ENCODE measurements at regions not wholly inside any gene's neighbourhood (a gene's known extent, or its start where the extent isn't known, plus 50 kb on each side); places are given as distances from the start of the nearest gene placed in this dataset.

- Histone ChIP-seq H3K4me1 (ENCODE audit: insufficient read depth, low read length, poor library complexity, severe bottlenecking) (no peaks in the 10 kb centered on the region), H3K27ac (ENCODE audit: low read depth, low read length, poor library complexity, severe bottlenecking) (no peak overlapping the region), H3K27me3 (replicated peaks; ENCODE audit: insufficient read depth, low read depth, low read length, poor library complexity) (no peaks in the 10 kb centered on the region), H3K4me3 (ENCODE audit: low read depth, low read length, poor library complexity, severe bottlenecking) (no peak overlapping the region), H3K36me3 (ENCODE audit: insufficient read depth, low read length, poor library complexity, severe bottlenecking) (no peaks in the 10 kb centered on the region), H3K9me3 (ENCODE audit: low read depth, low read length, poor library complexity, severe bottlenecking) (no peaks in the 10 kb centered on the region)
- POLR2A ChIA-PET (ENCODE audit: low non-redundant PET) = no interaction called here
- TF ChIP-seq EZH2 (IDR thresholded peaks at IDR 0.05; ENCODE audit: borderline replicate concordance, low read depth, low read length, poor library complexity, severe bottlenecking) (no peak), CTCF (conservative IDR thresholded peaks at IDR 0.05; ENCODE audit: low read depth, low read length) (no peak)
- intact Hi-C loops (cut with micrococcal nuclease; ENCODE audit: unreplicated experiment) = no loop called here
- DNase-seq (ENCODE audit: low spot score) = no peak
- BruUV-seq (replicated peaks) = no TSS peak
- CTCF ChIA-PET = no interaction called here
Observed at GRCh38 chr6:91500689-91501303, 913.9 kb upstream of the MAP3K7 start.

GRCh38 chr6:91498576-91498975 lies 911.7 kb upstream of the MAP3K7 start:
- ChIA-PET CTCF (no interaction called here), POLR2A (ENCODE audit: low non-redundant PET) (no interaction called here)
- Histone ChIP-seq H3K4me3 (ENCODE audit: low read depth, low read length, poor library complexity, severe bottlenecking) (no peak overlapping the region), H3K27me3 (replicated peaks; ENCODE audit: insufficient read depth, low read depth, low read length, poor library complexity) (no peaks in the 10 kb centered on the region), H3K27ac (ENCODE audit: low read depth, low read length, poor library complexity, severe bottlenecking) (no peak overlapping the region), H3K9me3 (ENCODE audit: low read depth, low read length, poor library complexity, severe bottlenecking) (no peaks in the 10 kb centered on the region), H3K4me1 (ENCODE audit: insufficient read depth, low read length, poor library complexity, severe bottlenecking) (no peaks in the 10 kb centered on the region), H3K36me3 (ENCODE audit: insufficient read depth, low read length, poor library complexity, severe bottlenecking) (no peaks in the 10 kb centered on the region)
- no peak for TF ChIP-seq EZH2 (IDR thresholded peaks at IDR 0.05; ENCODE audit: borderline replicate concordance, low read depth, low read length, poor library complexity, severe bottlenecking)
- no peak for TF ChIP-seq CTCF (conservative IDR thresholded peaks at IDR 0.05; ENCODE audit: low read depth, low read length)
- intact Hi-C loops (cut with micrococcal nuclease; ENCODE audit: unreplicated experiment) = loop anchor here (10.0 kb wide), 1 partner anchor 414 kb away; no protein-coding TSS in a partner anchor
- BruUV-seq (replicated peaks) = no TSS peak
- DNase-seq (ENCODE audit: low spot score) = no peak

- H3K27me3 ChIP-seq (replicated peaks; ENCODE audit: insufficient read depth, low read depth, low read length, poor library complexity) = no peaks in the 10 kb centered on the region
- no peaks in the 10 kb centered on the region for H3K9me3 ChIP-seq (ENCODE audit: low read depth, low read length, poor library complexity, severe bottlenecking)
- TF ChIP-seq CTCF (conservative IDR thresholded peaks at IDR 0.05; ENCODE audit: low read depth, low read length) (no peak), EZH2 (IDR thresholded peaks at IDR 0.05; ENCODE audit: borderline replicate concordance, low read depth, low read length, poor library complexity, severe bottlenecking) (no peak)
- DNase-seq (ENCODE audit: low spot score) = no peak
- no TSS peak for BruUV-seq (replicated peaks)
- H3K4me1 ChIP-seq (ENCODE audit: insufficient read depth, low read length, poor library complexity, severe bottlenecking) = no peaks in the 10 kb centered on the region
- H3K27ac ChIP-seq (ENCODE audit: low read depth, low read length, poor library complexity, severe bottlenecking) = no peak overlapping the region
- H3K36me3 ChIP-seq (ENCODE audit: insufficient read depth, low read length, poor library complexity, severe bottlenecking) = no peaks in the 10 kb centered on the region
- intact Hi-C loops (cut with micrococcal nuclease; ENCODE audit: unreplicated experiment) = loop anchor here (10.0 kb wide), 1 partner anchor 413 kb away; no protein-coding TSS in a partner anchor
- CTCF ChIA-PET = no interaction called here
- no peak overlapping the region for H3K4me3 ChIP-seq (ENCODE audit: low read depth, low read length, poor library complexity, severe bottlenecking)
- POLR2A ChIA-PET (ENCODE audit: low non-redundant PET) = no interaction called here
Observed at GRCh38 chr6:91497770-91498169, 910.9 kb upstream of the MAP3K7 start.

Measured in A673 (cell line).